ENCODE measurements at regions not wholly inside any gene's neighbourhood (a gene's known extent, or its start where the extent isn't known, plus 50 kb on each side); places are given as distances from the start of the nearest gene placed in this dataset.

GRCh38 chr7:119096683-119097082 lies 872.2 kb downstream of the ANKRD7 start:
- no peak for TF ChIP-seq CTCF (IDR thresholded peaks at IDR 0.05)
- no peak for TF ChIP-seq POLR2A (IDR thresholded peaks at IDR 0.05)

All from breast epithelium (tissue), 3 donors.